ENCODE measurements at regions not wholly inside any gene's neighbourhood (a gene's known extent, or its start where the extent isn't known, plus 50 kb on each side); places are given as distances from the start of the nearest gene placed in this dataset.
A peak's percentile ranks its signal among the peaks of the same experiment; 100 is the strongest.

DNA sequence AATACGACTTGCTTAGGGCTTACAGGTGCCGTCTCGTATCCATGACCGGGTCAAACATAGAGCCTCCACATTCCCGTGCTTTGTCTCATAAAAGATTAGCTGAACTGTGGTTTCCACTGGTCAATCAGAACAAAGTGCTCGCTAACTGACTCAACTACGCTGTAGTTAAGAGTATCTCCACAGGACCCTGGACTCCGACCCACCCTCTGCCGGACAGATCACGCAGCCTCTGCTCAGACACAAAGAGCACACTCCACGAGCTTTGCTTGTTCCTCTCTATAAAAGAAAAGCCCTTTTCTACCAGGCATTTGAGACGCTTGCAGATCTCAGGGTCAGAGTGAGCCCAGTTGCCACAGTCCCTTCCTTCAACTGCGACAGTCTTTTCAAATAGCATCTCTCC, 298.7 kb upstream of the CDH4 start:
- Histone ChIP-seq H3K9me3 (ENCODE audit: control insufficient read depth in 4 of 4, insufficient read depth in 3 of 4, low read length in 3 of 4) (peaks cover 0 to 6% (median 0%) of the 10 kb centered on the region in 4 donors), H3K27ac (ENCODE audit: low read depth in 1 of 2, low read length in 1 of 2) (no peak overlapping the region), H3K4me1 (ENCODE audit: control insufficient read depth in 5 of 5, insufficient read depth in 5 of 5, low read length in 5 of 5) (peaks cover 0 to 20% (median 9%) of the 10 kb centered on the region in 5 donors), H3K9ac (ENCODE audit: insufficient read depth in 1 of 2, low read length in 2 of 2) (no peak overlapping the region), H3K27me3 (ENCODE audit: control insufficient read depth in 3 of 3, insufficient read depth in 3 of 3, low read length in 2 of 3) (no peaks in the 10 kb centered on the region), H3K4me3 (no peak overlapping the region), H3K36me3 (ENCODE audit: control insufficient read depth in 4 of 4, insufficient read depth in 4 of 4, low read length in 4 of 4) (no peaks in the 10 kb centered on the region)
- ATAC-seq (ENCODE audit: insufficient read depth, low FRiP score) (no peak), DNase-seq (no peak)
- TF ChIP-seq, protein P1, sequence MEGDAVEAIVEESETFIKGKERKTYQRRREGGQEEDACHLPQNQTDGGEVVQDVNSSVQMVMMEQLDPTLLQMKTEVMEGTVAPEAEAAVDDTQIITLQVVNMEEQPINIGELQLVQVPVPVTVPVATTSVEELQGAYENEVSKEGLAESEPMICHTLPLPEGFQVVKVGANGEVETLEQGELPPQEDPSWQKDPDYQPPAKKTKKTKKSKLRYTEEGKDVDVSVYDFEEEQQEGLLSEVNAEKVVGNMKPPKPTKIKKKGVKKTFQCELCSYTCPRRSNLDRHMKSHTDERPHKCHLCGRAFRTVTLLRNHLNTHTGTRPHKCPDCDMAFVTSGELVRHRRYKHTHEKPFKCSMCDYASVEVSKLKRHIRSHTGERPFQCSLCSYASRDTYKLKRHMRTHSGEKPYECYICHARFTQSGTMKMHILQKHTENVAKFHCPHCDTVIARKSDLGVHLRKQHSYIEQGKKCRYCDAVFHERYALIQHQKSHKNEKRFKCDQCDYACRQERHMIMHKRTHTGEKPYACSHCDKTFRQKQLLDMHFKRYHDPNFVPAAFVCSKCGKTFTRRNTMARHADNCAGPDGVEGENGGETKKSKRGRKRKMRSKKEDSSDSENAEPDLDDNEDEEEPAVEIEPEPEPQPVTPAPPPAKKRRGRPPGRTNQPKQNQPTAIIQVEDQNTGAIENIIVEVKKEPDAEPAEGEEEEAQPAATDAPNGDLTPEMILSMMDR (IDR thresholded peaks at IDR 0.05; ENCODE audit: control extremely low read depth, extremely low read depth), result no peak
- WGBS, 2 donors, result 81 to 91% methylated on average over 13 of the region's 13 CpGs

DNA sequence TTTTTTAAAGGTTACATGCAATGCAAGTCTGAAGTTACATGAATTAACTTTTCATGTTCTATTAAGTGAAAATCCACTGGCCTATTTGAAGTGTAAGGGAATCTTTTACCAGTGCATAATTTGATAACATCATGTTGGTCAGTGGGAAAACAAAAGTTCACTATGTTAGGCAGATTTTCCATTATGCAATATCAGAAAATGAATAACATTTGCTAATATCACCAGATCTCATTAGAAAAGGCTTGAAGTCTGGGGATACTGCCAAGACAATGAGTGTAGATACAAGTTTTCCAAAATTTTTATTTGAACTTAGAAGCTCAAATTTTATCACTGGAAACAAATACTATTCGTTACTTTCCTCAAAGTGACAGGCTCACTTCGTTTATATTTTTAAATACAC, 296.4 kb upstream of the CDH4 start:
- TF ChIP-seq, protein P1 (IDR thresholded peaks at IDR 0.05; ENCODE audit: control extremely low read depth, extremely low read depth), result no peak
- H3K9me3 ChIP-seq (ENCODE audit: control insufficient read depth in 4 of 4, insufficient read depth in 3 of 4, low read length in 3 of 4), result peaks cover 0 to 4% (median 0%) of the 10 kb centered on the region in 4 donors
- ATAC-seq (ENCODE audit: insufficient read depth, low FRiP score) (no peak), DNase-seq (peak in 2 of 3 donors; percentile 78 to 91)
- H3K27me3 ChIP-seq (ENCODE audit: control insufficient read depth in 3 of 3, insufficient read depth in 3 of 3, low read length in 2 of 3), result no peaks in the 10 kb centered on the region
- no peaks in the 10 kb centered on the region for H3K36me3 ChIP-seq (ENCODE audit: control insufficient read depth in 4 of 4, insufficient read depth in 4 of 4, low read length in 4 of 4)
- no peak overlapping the region for H3K4me3 ChIP-seq
- H3K9ac ChIP-seq (ENCODE audit: insufficient read depth in 1 of 2, low read length in 2 of 2), result no peak overlapping the region
- peaks cover 0 to 15% (median 10%) of the 10 kb centered on the region in 5 donors for H3K4me1 ChIP-seq (ENCODE audit: control insufficient read depth in 5 of 5, insufficient read depth in 5 of 5, low read length in 5 of 5)
- H3K27ac ChIP-seq (ENCODE audit: low read depth in 1 of 2, low read length in 1 of 2), result no peak overlapping the region
- 41 to 70% methylated on average over 2 of the region's 2 CpGs for WGBS, 2 donors

DNA sequence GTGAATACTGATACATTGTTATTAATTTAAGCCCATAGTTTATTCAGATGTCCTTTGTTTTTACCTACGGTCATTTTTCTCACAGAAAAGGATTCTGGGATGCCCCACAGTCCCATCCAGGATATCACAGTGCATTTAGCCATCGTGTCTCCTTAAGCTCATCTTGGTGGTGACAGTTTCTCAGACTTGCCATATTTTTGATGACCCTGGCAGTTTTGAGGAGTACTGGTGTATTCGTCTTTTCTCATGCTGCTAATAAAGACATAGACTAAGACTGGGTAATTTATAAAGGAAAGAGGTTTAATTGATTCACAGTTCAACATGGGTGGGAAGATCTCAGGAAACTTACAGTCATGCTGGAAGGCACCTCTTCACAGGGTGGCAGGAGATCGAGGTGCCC, 295.9 kb upstream of the CDH4 start:
- no peaks in the 10 kb centered on the region for H3K36me3 ChIP-seq (ENCODE audit: control insufficient read depth in 4 of 4, insufficient read depth in 4 of 4, low read length in 4 of 4)
- H3K4me1 ChIP-seq (ENCODE audit: control insufficient read depth in 5 of 5, insufficient read depth in 5 of 5, low read length in 5 of 5), result peaks cover 0 to 10% (median 8%) of the 10 kb centered on the region in 5 donors
- H3K4me3 ChIP-seq, result no peak overlapping the region
- no peak overlapping the region for H3K27ac ChIP-seq (ENCODE audit: low read depth in 1 of 2, low read length in 1 of 2)
- TF ChIP-seq, protein P1 (IDR thresholded peaks at IDR 0.05; ENCODE audit: control extremely low read depth, extremely low read depth), result no peak
- WGBS, 2 donors, result 72 to 76% methylated on average over 4 of the region's 4 CpGs
- DNase-seq, result no peak
- H3K27me3 ChIP-seq (ENCODE audit: control insufficient read depth in 3 of 3, insufficient read depth in 3 of 3, low read length in 2 of 3), result no peaks in the 10 kb centered on the region
- no peak for ATAC-seq (ENCODE audit: insufficient read depth, low FRiP score)
- no peak overlapping the region for H3K9ac ChIP-seq (ENCODE audit: insufficient read depth in 1 of 2, low read length in 2 of 2)
- peaks cover 0 to 4% (median 0%) of the 10 kb centered on the region in 4 donors for H3K9me3 ChIP-seq (ENCODE audit: control insufficient read depth in 4 of 4, insufficient read depth in 3 of 4, low read length in 3 of 4)

DNA sequence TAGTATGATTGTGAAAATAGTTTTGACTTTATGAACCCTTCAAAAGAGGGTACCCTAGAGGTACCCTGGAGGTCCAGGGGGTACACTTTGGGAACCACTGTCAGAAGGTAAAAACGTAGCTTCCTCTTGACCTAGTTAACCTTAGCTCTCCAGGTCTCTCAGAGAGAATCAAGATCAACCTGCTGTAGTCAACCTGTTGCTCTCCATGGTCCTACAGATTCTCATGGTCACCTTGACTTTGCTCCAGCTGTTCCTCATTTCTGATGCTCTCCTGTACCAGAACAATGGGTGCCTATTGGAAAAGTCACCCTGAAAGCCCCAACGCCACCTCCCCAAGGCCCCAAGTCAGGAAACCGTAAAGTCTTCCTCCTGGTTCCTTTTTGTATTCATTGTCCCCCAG, 294.4 kb upstream of the CDH4 start:
- H3K9me3 ChIP-seq (ENCODE audit: control insufficient read depth in 4 of 4, insufficient read depth in 3 of 4, low read length in 3 of 4), result peaks cover 0 to 4% (median 0%) of the 10 kb centered on the region in 4 donors
- no peak overlapping the region for H3K27ac ChIP-seq (ENCODE audit: low read depth in 1 of 2, low read length in 1 of 2)
- peaks cover 0 to 6% (median 3%) of the 10 kb centered on the region in 5 donors for H3K4me1 ChIP-seq (ENCODE audit: control insufficient read depth in 5 of 5, insufficient read depth in 5 of 5, low read length in 5 of 5)
- WGBS, 2 donors, result 65 to 69% methylated on average over 3 of the region's 3 CpGs
- no peaks in the 10 kb centered on the region for H3K36me3 ChIP-seq (ENCODE audit: control insufficient read depth in 4 of 4, insufficient read depth in 4 of 4, low read length in 4 of 4)
- H3K9ac ChIP-seq (ENCODE audit: insufficient read depth in 1 of 2, low read length in 2 of 2), result no peak overlapping the region
- ATAC-seq (ENCODE audit: insufficient read depth, low FRiP score) (no peak), DNase-seq (no peak)
- H3K4me3 ChIP-seq, result no peak overlapping the region
- H3K27me3 ChIP-seq (ENCODE audit: control insufficient read depth in 3 of 3, insufficient read depth in 3 of 3, low read length in 2 of 3), result no peaks in the 10 kb centered on the region
- TF ChIP-seq, protein P1 (IDR thresholded peaks at IDR 0.05; ENCODE audit: control extremely low read depth, extremely low read depth), result no peak

Measured in lung (tissue), 11 donors.